NCI-H774 (cell line): ENCODE measurements at regions not wholly inside any gene's neighbourhood (a gene's known extent, or its start where the extent isn't known, plus 50 kb on each side); places are given as distances from the start of the nearest gene placed in this dataset.
"Not testable (repeated sequence)": the region's sequence is repeated elsewhere in the genome, so short reads cannot be mapped to it uniquely, and the experiment has no call there.

Source experiments
- DNase-seq: peaks from one replicate; lab custom pipeline; 2025; lab: John Stamatoyannopoulos, UW

- no peak for DNase-seq
Observed at GRCh38 chr1:4120557-4121292, 220.7 kb upstream of the C1orf174 start.

DNA sequence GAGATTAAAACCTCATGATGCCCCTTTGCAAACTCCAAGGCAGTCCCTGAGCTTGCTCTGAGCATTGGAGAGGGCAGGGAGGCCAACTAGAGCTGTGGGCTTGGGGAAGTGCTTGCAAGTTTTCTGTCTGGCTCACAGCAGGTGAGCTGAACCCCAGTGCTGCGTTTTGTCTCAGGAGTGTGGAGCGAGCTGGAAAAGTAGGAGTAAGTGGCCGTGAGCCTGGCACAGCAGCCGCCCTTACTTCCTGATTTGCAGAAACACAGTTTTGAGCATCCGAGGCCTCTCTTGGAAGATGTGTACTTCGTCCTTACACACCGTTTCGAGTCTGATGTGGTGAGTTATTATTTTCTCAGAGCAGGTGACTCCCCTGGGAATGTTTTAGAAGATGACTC is 221.2 kb upstream of the C1orf174 start:
- no peak for DNase-seq

DNA sequence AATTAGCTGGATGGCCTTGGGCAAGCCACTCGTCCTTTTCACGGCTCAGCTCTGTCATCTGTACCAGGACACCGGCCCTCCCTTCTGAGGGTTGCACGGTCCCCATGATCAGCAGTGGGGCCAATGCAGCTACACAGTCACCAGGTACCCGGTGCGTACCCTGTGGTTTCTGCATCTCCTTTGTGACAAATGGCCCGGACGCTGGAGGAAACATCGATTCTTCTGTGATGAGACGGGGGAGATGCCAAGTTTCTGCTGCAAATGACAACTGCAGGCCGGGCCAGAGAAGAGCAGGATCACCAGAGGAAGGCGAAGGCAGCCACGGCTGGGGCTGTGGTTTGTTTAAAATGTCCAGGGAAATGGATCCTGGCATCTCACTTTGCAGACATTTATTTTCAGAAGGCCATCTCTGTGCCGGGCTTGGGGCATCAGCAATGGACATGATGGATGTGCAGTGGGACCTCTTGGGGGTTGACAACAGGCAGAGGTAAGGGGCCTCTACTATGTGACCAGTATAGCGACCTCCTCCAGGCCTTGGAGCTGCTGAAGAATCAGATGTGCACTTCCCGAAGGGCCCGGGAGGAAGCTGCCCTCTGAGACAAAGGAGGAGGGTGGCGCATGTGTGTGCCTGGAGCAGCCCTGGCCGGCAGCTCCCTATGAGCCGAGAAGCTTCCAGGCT is 221.9 kb upstream of the C1orf174 start:
- no peak for DNase-seq

DNA sequence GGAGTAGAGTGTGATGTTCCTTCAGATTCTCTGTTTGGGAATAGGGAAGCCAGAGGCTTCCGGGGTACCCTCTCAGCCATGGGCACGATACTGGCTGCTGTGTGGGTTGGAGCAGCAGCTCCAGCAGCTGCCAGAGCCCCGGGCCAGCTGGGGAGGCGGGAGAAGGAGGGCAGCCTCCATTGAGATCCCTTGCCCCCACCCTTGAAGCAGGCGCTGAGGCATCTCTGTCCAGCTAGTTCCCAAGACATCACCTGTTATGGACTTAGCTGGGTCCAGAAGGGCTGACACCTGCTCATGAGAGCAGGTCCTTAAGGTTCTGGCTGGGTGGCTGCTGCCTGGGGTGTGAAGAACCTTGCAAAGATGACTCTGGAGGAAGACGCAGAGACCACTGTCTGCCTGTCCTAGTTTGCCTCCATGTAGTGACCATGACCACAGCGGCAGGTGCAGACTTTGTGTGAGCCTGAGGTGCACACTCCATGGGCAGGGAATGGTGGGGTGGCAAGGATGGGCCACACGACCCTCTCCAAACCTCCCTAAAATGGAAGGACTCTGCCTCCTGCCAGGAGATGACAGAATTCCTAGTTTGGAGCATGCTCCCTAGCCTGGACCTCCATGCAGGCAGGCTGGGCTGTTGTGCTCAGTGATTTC is 222.6 kb upstream of the C1orf174 start:
- DNase-seq, result no peak

DNA sequence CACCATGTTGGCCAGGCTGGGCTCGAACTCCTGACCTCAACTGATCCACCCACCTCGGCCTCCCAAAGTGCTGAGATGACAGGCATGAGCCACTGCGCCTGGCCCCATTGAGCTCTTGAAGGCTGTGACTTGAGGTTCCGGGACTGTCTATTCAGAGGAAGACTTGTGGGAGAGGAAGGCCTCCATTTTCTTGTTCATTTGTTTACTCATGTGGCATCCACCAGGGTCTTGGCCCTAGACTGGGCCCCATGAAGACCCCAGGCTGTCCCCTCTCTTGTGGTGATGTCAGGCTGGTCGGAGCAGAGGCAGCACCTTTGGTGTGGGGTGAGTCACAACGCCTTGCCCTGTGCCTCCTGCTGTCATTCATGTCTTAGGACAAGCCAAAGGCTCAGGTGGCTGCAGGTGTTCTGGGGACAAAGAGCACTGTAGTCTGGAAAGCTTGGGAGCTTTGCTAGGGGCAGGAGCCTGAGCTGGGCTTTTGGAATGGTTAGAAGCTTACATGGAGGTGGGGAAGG is 224.6 kb upstream of the C1orf174 start:
- no peak for DNase-seq

- no peak for DNase-seq
Observed at GRCh38 chr1:4126251-4126650, 226.2 kb upstream of the C1orf174 start.

DNA sequence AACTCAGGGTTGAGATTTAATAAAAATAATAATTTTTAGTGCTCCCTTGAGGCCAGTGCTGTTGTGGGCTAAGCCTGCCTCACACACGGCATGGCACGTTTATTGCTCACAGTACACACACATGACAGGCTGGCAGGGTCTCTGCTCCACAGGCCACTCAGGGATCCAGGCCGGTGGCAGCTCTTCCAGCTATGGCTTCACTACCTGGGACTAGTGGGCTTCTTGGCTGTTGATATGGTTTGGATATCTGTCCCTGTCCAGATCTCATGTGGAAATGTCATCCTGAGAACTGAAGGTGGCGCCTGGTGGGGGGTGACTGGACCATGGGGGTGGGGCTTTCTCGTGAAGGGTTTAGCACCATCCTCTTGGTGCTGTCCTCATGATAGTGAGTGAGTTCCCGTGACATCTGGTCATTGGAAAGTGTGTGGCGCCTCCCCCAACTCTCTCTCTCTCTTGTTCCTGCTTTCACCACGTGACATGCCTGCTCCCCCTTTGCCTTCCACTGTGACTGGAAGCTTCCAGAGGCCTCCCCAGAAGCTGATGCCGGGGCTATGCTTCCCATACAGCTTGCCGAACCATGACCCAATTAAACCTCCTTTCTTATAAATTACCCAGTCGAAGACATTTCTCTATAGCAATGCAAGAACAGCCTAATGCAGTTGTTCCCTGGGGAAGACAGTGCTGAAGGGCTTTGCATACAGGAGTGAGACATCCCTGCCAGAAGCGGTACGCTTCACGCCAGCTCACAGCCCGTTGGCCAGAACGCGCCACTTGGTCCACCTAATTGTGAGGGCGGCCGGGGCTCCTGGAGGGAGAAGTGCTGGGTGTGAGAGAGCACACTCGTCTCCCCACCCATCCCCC is 226.9 kb upstream of the C1orf174 start:
- no peak for DNase-seq

- DNase-seq, result no peak
Observed at GRCh38 chr1:4127592-4128140, 227.6 kb upstream of the C1orf174 start.

- no peak for DNase-seq
Observed at GRCh38 chr1:4128616-4129015, 228.5 kb upstream of the C1orf174 start.

- DNase-seq, result no peak
Observed at GRCh38 chr1:4129693-4130092, 229.6 kb upstream of the C1orf174 start.

GRCh38 chr1:4130096-4130495 is 230.0 kb upstream of the C1orf174 start:
- DNase-seq, result no peak

DNA sequence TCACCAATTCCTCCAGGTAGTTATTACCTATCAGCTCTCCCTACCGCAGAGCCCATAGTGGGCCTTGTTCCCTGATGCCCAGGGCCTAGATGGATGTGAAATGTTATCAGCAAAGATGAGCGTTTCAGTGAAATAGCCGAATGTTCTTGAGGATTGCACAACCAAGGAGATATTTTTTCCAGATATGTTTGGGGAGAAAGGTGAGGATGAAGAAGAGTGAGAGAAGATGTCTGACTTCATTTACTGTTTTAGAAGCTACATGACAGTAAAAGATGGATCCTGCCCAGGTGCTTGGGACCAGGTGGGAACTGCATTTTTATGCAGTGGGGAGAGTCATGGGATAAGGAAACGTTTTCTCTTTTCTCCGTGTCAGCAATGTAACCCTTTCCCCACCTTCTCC is 231.7 kb upstream of the C1orf174 start:
- no peak for DNase-seq

- no peak for DNase-seq
Observed at GRCh38 chr1:4132352-4133296, 232.6 kb upstream of the C1orf174 start.

DNA sequence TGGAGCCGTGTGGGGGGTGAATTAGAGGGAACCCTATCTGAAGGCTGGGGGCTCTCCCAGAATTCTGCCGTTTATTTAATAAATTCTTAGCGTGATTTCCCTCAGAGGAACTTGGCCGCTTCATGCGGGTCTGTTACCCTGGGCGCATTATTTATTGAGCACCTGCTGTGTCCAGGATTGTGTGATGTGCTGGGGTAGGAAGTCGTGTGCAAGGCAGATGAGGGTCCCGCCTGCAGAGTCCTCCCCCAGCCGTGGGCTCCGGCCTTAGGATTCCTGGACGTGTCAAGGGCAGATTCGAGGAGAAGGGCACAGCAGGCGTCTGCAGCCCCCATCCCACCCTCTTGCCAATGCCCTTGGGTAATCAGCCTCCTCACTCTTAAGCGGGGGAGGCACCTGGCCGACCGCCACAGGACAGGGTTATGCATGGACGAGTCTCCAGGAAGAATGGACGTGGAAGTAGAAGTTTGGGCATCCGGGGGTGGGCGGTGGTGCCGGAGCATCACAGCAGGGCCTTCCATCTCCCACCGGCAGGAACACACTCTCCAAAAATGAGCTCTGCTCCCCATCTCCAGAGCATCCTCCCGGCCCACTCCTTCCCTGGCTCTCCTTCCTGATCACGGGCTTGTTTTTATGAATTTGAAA is 233.3 kb upstream of the C1orf174 start:
- no peak for DNase-seq

- no peak for DNase-seq
Observed at GRCh38 chr1:4133939-4134321, 233.9 kb upstream of the C1orf174 start.

GRCh38 chr1:4135853-4136252 is 235.8 kb upstream of the C1orf174 start:
- DNase-seq, result not testable (repeated sequence)

DNA sequence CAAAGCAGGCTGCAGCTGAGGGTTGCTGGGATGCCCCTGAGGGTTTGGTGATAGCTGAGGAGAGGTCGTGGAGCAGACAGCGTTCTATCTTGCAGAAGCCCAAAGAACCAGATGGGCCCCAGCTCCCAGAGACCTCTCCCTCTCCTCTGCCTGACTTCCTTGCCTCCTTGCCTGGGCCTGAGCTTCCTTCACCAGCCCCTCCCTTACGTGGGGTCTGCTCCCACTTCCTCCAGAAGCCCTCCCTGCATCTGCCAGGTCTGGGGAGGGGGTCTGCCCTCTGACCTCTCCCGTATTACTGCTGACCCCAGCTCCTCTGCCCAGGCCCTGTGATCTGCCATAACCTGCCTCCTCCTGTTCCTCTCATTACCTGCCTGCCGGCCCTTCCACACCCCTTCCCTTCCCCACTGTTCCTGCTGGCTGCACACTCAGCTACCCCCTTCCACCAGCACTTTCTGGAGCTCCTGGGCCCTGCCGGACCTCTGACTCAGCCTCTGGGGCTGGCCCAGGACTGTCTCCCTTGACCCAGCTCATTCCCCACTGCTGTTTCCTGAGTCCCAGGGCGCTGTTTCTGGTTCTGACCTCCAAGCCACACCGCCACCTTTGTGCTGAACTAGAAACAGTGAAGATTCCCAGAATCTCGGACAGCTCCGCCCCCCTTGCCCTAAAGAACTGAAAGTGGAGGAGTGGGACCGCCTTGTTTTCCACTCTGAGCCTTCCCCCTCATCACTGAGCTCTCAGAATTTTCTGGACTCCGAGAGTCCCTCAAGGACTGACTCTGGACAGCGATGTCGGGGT is 237.7 kb upstream of the C1orf174 start:
- no peak for DNase-seq

DNA sequence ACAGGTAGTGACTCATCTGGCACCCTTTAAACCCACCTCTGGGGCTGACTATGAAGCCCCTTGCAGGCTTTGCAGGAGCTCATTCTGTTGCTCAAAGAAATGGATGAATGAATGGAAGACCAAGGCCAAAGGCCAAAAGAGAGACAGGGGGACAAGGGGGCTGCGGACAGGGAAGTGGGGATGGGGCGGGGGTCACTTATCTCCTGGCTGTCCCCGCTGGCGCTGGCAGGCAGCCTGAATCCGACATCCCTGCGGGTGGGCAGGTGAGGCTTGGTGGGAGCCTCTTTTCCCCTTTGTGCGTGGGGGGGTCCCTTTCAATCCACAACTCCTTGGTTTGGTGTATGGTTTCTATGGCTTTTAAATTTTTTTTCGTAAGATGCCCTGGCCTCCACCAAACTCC is 239.6 kb upstream of the C1orf174 start:
- DNase-seq, result no peak

DNA sequence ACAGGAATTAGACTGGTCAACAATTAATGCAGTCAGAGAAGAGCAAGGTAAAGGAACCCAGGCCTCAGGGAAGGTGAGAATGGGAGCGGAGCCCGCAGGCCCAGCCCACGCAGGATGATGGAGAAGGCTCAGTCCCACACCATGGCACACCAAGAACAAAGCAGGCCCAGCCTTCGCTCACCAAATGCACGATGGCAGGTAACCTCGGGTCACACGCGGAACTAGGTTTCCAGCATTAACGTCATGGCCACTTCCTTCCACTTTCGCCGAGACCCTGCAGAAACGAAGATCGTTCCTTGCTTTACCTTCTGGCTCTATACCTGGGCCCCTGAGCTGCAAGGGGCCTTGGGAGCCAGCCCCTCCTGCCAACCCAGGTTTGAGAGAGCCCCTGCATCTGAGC is 240.2 kb upstream of the C1orf174 start:
- DNase-seq, result no peak
